Neural cell (in vitro differentiated cells): ENCODE measurements at regions not wholly inside any gene's neighbourhood (a gene's known extent, or its start where the extent isn't known, plus 50 kb on each side); places are given as distances from the start of the nearest gene placed in this dataset.

ENCODE experiments used
- H2AFZ ChIP-seq: fragments of 200-600, 300-800 bp; sonication (generic), shearing (Covaris generic); 2 replicates; pipeline ENCODE4 v1.6.0; 2014; ENCODE audit warnings: low read depth, mild to moderate bottlenecking, antibody characterized with exemption, low read length, moderate library complexity
- H3F3A ChIP-seq: fragments of 200-600 bp; shearing (Covaris generic); 2 replicates; pipeline ENCODE4 v1.6.1; 2016; ENCODE audit warnings: mild to moderate bottlenecking, moderate library complexity, mixed read lengths, antibody characterized with exemption, low read length; ENCODE audit not compliant: insufficient read depth, poor library complexity, severe bottlenecking
- H3K27ac ChIP-seq: fragments of 200-600, 300-800 bp; sonication (generic), shearing (Covaris generic); 2 replicates; pipeline ENCODE4 v1.5.1; 2014; ENCODE audit warnings: mild to moderate bottlenecking, low read length, moderate library complexity
- H3K27me3 ChIP-seq: fragments of 300-800, 200-600 bp; sonication (generic), shearing (Covaris generic); 2 replicates; pipeline ENCODE4 v1.6.0; 2014; ENCODE audit warnings: mild to moderate bottlenecking, low read depth, low read length, moderate library complexity; ENCODE audit not compliant: insufficient read depth
- H3K36me3 ChIP-seq: fragments of 300-800, 200-600 bp; sonication (generic), shearing (Covaris generic); 2 replicates; pipeline ENCODE4 v1.5.1; 2014; ENCODE audit warnings: mild to moderate bottlenecking, antibody characterized with exemption, low read length, moderate library complexity; ENCODE audit not compliant: insufficient read depth
- H3K4me2 ChIP-seq: fragments of 300-800, 200-600 bp; sonication (generic), shearing (Covaris generic); 2 replicates; pipeline ENCODE4 v1.6.0; 2014; ENCODE audit warnings: mild to moderate bottlenecking, low read length
- H3K4me3 ChIP-seq: fragments of 300-800, 200-600 bp; sonication (generic), shearing (Covaris generic); 2 replicates; pipeline ENCODE4 v1.5.1; 2014; ENCODE audit warnings: mild to moderate bottlenecking, low read length, moderate library complexity
- H3K79me2 ChIP-seq: fragments of 200-600 bp; shearing (Covaris generic); replicated peaks from 2 replicates; pipeline ENCODE4 v1.6.0; 2014; ENCODE audit warnings: mild to moderate bottlenecking, low read length, moderate library complexity; ENCODE audit not compliant: insufficient read depth
- H3K9ac ChIP-seq: fragments of 300-800, 200-600 bp; sonication (generic), shearing (Covaris generic); 2 replicates; pipeline ENCODE4 v1.6.1; 2016; ENCODE audit warnings: mild to moderate bottlenecking, low read length, mixed read lengths
- H3K9me2 ChIP-seq: fragments of 200-600 bp; shearing (Covaris generic); 2 replicates; pipeline ENCODE4 v1.6.1; 2016; ENCODE audit warnings: mild to moderate bottlenecking, low read length, mixed read lengths; ENCODE audit not compliant: insufficient read depth
- H3K9me3 ChIP-seq: fragments of 200-600, 300-800 bp; sonication (generic), shearing (Covaris generic); 2 replicates; pipeline ENCODE4 v1.6.1; 2016; ENCODE audit warnings: mild to moderate bottlenecking, mixed run types, low read length, moderate library complexity, mixed read lengths
- H4K20me1 ChIP-seq: fragments of 200-600 bp; shearing (Covaris generic); 2 replicates; pipeline ENCODE4 v1.6.1; 2016; ENCODE audit warnings: mild to moderate bottlenecking, mixed run types; ENCODE audit not compliant: insufficient read depth
- CTCF ChIP-seq: fragments of 450-650 bp; IDR thresholded peaks from 2 replicates; pipeline ENCODE4 v1.5.1; 2014; ENCODE audit warnings: antibody characterized with exemption, mild to moderate bottlenecking, moderate library complexity; ENCODE audit not compliant: poor library complexity, severe bottlenecking
- EP300 ChIP-seq: fragments of 450-650 bp; conservative IDR thresholded peaks from 2 replicates; pipeline ENCODE4 v1.6.1; 2014; ENCODE audit warnings: antibody characterized with exemption, mild to moderate bottlenecking, moderate library complexity; ENCODE audit not compliant: poor library complexity, severe bottlenecking
- EZH2 ChIP-seq: fragments of 200-600, 300-800 bp; shearing (Covaris generic), sonication (generic); IDR thresholded peaks from 2 replicates; pipeline ENCODE4 v1.6.1; 2014; ENCODE audit warnings: antibody characterized with exemption, low read length, borderline replicate concordance, mild to moderate bottlenecking; ENCODE audit not compliant: insufficient read depth, poor library complexity, severe bottlenecking
- MXI1 ChIP-seq: fragments of 450-650 bp; conservative IDR thresholded peaks from 2 replicates; pipeline ENCODE4 v1.6.1; 2014; ENCODE audit warnings: antibody characterized with exemption, mild to moderate bottlenecking; ENCODE audit not compliant: poor library complexity, severe bottlenecking
- POLR2AphosphoS5 ChIP-seq: IDR thresholded peaks from 2 replicates; pipeline ENCODE4 v1.6.1; 2012
- RAD21 ChIP-seq: fragments of 450-650 bp; conservative IDR thresholded peaks from 2 replicates; pipeline ENCODE4 v1.6.1; 2014; ENCODE audit warnings: antibody characterized with exemption, mild to moderate bottlenecking, moderate library complexity
- REST ChIP-seq: IDR thresholded peaks from 2 replicates; pipeline ENCODE4 v1.6.1; 2012; ENCODE audit warnings: borderline replicate concordance
- SMC3 ChIP-seq: fragments of 450-650 bp; conservative IDR thresholded peaks from 2 replicates; pipeline ENCODE4 v1.6.1; 2014; ENCODE audit warnings: antibody characterized with exemption, mild to moderate bottlenecking, moderate library complexity; ENCODE audit not compliant: poor library complexity
- TAF1 ChIP-seq: IDR thresholded peaks from 2 replicates; pipeline ENCODE4 v1.6.1; 2012; ENCODE audit warnings: low read depth

GRCh38 chr2:5353565-5353964, 338.6 kb upstream of the SOX11 start:
- no peaks in the 10 kb centered on the region for H3K79me2 ChIP-seq
- no peaks in the 10 kb centered on the region for H3K27me3 ChIP-seq

GRCh38 chr2:5359397-5359796, 332.8 kb upstream of the SOX11 start:
- Histone ChIP-seq H4K20me1 (no peaks in the 10 kb centered on the region), H3K9me2 (no peaks in the 10 kb centered on the region), H2AFZ (no peak overlapping the region), H3K79me2 (no peaks in the 10 kb centered on the region), H3F3A (no peaks in the 10 kb centered on the region), H3K9ac (no peak overlapping the region), H3K4me2 (peak overlapping the region; percentile 16), H3K27ac (peak overlapping the region; percentile 39), H3K36me3 (no peaks in the 10 kb centered on the region), H3K4me3 (peak overlapping the region; percentile 37), H3K27me3 (no peaks in the 10 kb centered on the region), H3K9me3 (no peaks in the 10 kb centered on the region)
- TF ChIP-seq RAD21 (peak; percentile 36), EZH2 (no peak), POLR2AphosphoS5 (peak; percentile 28), MXI1 (no peak), CTCF (peak; percentile 11)

More at GRCh38 chr2:5353565-5353964, 338.6 kb upstream of the SOX11 start:
- Histone ChIP-seq H3K9ac (no peak overlapping the region), H3F3A (no peaks in the 10 kb centered on the region), H3K4me3 (no peak overlapping the region), H3K9me3 (no peaks in the 10 kb centered on the region), H3K27ac (no peak overlapping the region), H3K4me2 (no peak overlapping the region), H2AFZ (no peak overlapping the region), H4K20me1 (no peaks in the 10 kb centered on the region), H3K36me3 (no peaks in the 10 kb centered on the region), H3K9me2 (no peaks in the 10 kb centered on the region)
- no peak for TF ChIP-seq RAD21

- TF ChIP-seq EZH2 (no peak), RAD21 (no peak), POLR2AphosphoS5 (no peak), MXI1 (no peak), REST (no peak), CTCF (no peak), TAF1 (no peak), SMC3 (no peak), EP300 (no peak)
- no peak overlapping the region for H3K9ac ChIP-seq
- no peak overlapping the region for H2AFZ ChIP-seq
- H4K20me1 ChIP-seq, result no peaks in the 10 kb centered on the region
- H3K4me3 ChIP-seq, result no peak overlapping the region
- no peaks in the 10 kb centered on the region for H3K27me3 ChIP-seq
- no peaks in the 10 kb centered on the region for H3F3A ChIP-seq
- no peaks in the 10 kb centered on the region for H3K79me2 ChIP-seq
- H3K36me3 ChIP-seq, result no peaks in the 10 kb centered on the region
- H3K9me3 ChIP-seq, result no peaks in the 10 kb centered on the region
- no peaks in the 10 kb centered on the region for H3K9me2 ChIP-seq
- peak overlapping the region; percentile 39 for H3K27ac ChIP-seq
- H3K4me2 ChIP-seq, result no peak overlapping the region
Observed at GRCh38 chr2:5360081-5360480, 332.1 kb upstream of the SOX11 start.
